Skin of body (tissue), 1 donor: ENCODE measurements at regions not wholly inside any gene's neighbourhood (a gene's known extent, or its start where the extent isn't known, plus 50 kb on each side); places are given as distances from the start of the nearest gene placed in this dataset.
A peak's percentile ranks its signal among the peaks of the same experiment; 100 is the strongest.

Experiments used
- DNase-seq: peaks from one replicate; lab custom pipeline; 2025; lab: John Stamatoyannopoulos, UW

DNA sequence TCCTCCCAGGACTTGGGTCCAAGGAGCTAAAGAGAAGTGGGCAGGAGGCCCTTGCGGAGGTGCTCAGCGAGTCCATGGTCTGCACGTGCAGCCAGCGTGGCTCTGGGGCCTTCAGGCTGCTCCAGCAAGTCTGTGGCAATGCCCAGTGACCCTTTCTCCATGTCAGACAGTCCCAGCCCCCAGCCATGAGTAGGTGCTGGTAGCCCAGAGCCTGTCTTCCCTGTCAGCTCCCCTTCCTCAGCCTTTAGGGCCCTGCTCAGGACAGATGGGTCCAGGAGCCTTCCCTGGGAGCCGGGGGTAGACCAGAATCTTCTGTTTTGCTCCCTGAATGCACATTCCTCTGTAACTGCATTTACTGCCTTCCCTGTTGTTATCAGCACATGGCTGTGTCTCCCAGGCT is 147.2 kb upstream of the IRX2 start:
- no peak for DNase-seq

DNA sequence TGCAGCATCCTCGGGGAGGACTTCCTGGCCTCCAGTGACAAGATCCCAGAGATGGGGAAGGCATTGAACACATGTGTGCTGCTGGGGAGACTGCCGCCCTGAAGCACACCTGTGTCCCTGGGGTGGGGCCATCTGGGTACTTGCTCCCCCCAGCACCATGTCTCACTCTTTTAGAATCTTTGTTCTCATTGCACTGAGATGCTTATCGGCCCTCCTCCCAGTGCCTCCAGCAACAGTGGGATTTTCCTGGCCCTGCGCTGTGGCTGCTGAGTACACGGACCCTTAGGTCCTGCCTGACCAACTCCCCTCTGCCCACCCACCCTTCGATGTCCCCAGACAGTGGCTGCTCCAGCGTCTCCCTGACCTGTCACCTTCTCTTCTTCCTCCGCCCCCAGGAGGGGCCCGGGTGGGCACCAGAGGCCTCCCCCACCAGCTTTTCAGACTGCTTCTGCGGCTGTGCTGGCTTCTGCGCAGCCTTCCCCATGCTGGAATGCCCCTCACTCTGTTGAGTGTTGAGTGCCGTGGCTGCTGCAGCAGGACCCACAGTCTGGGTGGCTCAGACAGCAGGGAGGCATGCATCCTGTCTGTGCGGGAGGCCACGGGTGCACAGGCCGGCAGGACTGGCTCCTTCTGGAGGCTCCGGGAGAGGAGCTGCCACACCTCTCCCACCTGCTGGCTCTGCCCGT is 145.9 kb upstream of the IRX2 start:
- DNase-seq = no peak

DNA sequence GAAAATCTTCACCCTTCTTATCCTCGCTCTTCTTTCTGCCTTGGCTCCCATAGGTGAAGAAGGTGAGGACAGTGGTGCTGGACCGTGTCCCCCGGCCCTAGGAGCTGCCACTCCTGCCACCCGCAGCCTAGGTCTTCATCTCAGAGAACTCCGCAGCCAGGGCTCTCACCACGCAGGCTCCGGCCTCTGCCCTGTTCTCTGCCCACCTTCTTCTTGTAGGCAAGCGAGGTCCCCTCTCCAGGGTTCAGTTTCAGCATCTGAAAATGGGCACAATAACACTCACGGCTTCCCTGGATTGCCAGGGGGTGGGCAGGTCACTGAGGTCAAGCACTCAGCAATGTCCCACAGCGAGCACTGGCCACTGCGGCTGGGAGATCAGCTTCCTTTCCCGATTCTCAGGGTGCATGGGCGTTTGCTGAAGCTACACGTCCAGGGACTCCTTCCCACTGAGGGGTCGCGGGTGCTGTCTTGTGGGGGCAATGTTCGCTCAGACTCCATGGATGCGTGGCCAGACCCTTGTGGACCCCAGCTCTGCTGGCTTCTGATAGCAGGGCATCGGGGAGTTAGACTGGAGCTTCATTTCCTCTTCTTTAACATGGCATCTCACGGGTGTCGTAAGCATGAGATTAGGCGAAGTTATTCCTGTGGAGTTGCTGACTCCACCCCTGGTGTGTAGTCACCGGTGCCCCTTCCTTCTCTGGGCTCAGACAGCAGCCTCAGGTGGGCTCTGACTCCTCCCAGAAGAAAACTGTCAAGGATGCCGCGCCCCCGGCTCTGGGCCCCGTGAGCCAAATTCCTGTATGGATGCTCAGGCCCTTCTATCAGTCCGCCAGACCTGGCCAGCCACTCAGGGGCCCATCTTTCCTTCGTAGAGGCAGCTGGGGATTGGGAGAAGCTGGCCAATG is 145.1 kb upstream of the IRX2 start:
- DNase-seq = no peak

DNA sequence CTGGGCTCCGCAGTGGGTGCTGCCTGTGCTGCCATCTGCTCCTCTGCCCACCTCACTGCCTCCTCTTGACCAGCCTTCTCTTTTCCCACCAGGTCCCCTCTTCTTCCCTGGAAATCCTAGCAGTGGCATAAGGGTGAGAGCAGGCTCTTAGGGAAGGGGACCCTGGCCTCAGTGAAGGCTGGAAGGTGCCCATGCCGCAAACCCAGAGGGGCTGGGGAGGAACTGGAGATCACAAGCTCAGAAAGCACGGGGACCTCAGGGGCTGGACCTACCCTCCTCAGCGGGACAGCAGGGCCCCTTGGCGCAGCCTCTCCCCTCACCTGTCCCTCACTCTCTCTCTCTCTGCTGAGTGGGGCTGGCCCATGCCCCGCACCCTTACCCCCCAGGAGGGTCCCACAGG is 144.4 kb upstream of the IRX2 start:
- DNase-seq = no peak

DNA sequence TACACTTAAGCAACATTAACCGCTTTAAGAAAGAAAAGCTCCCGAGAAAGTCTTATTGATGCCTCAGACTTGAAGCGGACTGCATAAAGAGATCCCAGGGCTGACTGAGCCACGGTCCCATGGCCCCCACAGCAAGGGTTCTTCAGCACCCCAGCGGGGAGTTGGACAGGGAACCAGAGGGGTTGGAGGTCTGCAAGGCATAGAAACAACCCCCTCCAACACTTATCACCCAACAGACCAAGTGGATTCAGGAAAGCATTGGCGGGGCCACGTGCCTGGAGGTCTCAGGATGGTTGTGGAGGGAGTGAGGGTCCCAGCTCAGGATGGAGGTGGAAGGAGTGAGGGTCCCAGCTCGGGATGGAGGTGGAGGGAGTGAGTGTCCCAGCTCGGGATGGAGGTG is 143.7 kb upstream of the IRX2 start:
- no peak for DNase-seq

DNA sequence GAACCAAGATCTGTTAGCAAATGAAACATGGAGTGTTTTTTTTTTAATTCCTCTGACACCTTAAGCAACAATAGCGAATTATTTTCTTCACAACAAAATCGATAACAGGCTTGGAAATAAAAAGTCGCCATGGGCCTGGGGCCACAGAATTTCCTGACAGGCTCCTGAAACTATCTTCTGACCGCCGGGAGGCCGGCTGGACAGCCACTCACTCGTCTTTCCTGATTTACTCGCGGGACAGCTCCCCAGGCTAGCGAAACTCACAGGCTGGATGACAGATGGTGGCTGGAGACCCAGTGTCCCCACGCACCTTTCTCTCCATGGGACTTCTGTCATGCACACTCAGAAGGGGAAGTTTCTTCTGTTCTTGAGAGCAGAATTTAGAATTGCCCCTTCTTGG is 143.3 kb upstream of the IRX2 start:
- DNase-seq = no peak

DNA sequence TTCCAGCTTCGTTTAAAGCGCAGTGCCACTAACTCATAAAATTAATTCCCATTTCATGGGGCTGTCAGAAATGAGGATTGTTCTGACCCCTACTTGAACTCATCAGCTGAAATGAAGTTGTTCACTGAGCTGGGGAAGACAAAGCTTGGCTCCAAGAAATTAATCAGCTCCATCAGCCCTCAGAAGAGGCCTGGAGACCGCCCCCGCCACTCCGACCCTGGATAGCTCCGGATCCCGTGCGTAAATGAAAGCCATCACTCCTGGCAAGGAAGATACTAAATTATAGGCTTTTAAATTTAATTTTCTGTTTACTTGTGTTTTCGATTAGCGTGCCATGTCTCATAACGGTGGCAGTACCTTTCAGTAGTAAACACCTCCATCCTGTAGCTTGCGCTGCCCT is 142.8 kb upstream of the IRX2 start:
- peak; percentile 33 for DNase-seq

DNA sequence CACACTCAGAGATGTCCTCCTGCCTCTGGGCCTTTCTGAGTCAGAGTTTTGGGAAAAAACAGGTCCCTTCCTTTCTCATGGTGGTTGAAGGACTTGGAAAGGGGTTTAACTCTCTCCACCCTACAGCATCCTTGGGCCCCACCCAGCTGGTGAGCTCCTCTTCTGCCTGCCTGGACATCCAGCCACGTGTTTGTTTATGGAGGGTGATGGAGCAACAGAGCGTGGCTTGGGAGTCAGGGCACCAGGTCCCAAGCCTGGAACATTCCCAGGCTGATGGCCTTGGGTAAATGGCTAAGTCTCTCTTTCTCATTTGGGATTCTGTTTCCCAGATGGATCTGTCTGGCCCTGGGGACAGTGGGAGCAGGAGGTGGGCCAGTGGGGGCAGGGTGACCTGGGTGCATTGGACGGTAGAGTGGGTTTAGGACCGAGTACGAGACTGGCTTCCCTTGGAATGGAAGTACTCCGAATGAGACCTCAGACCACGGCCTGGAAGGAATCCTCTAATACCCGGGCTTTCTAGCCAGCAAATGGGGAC is 141.1 kb upstream of the IRX2 start:
- no peak for DNase-seq

DNA sequence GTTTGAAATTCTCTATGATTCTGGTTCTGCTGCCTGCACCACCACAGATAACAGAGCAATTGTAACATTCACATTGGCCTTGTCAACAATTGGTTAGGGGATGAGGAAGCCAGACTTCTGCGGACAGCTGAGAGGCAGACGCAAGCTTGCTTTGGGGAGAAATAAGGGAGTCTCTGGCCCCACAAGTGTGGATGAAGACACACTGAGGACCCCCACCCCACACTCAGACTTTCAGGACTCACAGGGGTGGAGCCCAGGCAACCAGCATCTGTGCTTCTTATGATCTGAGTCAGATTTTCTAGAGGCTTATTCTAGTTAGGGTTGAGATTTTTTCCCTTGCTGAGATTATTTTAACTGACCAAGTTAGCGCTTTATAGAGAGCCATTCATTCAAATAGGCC is 140.3 kb upstream of the IRX2 start:
- DNase-seq = no peak

DNA sequence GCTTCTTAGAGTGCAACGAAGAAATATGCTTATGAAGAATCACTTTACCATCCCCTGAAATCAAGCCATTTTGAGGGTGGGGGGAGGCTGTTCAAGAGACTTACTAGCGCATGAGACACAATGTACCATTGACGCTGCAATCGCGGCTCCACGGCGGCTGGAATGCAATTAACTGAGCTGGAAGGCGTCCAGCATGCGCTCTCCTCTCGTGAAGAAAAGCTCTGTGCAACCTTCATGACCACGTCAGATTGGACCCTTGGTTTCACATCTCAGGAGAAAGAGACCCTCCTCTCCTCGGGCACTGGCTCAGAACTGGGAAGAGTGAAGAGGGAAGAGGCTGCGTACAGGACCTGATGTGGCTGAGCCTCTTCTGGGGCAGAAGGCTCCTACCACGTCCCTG is 138.5 kb upstream of the IRX2 start:
- no peak for DNase-seq

DNA sequence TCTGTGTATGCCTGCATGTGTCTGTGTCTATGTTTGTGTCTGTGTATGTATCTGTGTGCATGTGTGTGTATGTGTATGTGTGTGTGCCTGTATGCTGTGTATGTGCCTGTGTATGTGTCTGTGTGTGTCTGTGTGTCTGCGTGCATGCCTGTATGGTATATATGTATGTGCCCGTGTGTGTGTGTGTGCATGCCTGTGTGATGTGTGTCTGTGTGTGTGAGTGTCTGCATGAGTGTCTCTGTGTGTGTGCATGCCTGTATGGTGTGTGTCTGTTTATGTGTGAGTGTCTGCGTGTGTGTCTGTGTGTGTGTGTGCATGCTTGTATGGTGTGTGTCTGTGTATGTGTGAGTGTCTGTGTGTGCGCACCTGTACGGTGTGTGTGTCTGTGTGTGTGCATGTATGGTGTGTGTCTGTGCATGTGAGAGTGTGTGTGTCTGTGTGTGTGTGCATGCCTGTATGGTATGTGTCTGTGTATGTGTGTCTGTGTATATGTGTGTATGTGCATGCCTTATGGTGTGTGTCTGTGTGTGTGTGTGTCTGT is 137.1 kb upstream of the IRX2 start:
- DNase-seq = no peak

DNA sequence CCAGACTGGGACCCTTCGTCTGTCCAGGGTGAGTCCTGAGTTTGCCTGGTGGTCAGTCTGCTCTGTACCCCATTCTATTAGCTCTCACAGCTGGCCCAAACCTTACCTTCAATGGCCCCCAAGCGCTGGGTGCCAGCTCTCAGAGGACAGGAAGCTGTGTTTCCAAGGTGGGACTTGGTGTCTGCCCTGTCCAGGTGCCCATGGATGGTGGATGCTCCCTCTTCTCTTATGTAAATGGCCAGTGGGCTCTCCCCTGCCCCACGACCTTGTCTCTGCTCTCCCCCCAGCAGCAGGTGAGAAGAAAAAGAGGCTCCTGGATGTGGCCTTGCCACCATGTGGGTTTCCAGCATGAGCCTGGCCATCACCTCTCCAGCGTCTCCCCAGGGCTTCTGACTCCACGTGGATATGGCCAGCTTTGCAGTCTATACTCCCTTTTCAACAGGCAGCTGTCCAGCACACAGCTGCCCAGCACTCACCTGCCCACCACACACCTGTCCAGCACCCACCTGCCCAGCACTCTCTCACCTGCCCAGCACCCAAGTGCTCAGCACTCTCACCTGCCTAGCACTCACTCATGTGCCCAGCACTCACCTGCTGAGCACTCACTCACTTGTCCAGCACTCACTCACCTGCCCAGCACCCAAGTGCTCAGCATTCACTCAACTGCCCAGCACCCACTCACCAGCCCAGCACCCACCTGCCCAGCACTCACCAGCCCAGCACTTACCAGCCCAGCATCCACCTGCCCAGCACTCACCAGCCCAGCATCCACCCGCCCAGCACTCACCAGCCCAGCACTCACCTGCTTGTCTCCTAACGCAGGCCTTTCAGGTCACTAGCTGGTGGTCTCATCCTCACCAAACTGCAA is 136.2 kb upstream of the IRX2 start:
- DNase-seq = no peak

DNA sequence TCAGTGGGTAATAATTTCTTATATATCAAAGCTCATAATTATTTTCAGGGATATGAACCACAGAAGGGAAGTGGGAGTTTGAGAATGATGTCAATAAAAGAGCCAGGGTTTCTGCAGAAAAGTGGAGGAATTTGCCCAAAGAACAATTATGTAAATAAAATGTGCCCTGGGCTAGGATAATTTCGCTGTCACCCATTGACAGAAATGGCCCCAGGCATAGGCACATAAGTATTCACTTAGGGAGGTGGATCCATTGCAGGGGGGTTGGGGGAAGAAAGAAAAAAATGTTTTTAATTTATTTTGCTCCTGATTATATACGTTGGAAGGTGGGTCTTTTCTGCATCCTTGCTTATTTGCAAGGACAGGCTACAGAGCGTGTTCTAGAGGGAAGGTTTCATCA is 135.1 kb upstream of the IRX2 start:
- DNase-seq = no peak

DNA sequence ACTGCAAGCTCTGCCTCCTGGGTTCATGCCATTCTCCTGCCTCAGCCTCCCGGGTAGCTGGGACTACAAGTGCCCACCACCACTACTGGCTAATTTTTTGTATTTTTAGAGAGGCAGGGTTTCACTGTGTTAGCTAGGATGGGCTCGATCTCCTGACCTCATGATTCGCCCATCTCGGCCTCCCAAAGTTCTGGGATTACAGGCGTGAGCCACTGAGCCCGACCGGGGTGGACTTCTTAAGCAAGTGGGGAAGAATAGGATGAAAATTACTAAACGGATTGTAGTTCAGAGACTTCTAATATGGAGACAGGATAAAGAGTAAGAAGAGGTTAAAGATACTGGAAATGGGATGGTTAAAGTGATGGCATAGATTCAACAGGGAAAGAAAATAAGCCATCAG is 132.3 kb upstream of the IRX2 start:
- no peak for DNase-seq

DNA sequence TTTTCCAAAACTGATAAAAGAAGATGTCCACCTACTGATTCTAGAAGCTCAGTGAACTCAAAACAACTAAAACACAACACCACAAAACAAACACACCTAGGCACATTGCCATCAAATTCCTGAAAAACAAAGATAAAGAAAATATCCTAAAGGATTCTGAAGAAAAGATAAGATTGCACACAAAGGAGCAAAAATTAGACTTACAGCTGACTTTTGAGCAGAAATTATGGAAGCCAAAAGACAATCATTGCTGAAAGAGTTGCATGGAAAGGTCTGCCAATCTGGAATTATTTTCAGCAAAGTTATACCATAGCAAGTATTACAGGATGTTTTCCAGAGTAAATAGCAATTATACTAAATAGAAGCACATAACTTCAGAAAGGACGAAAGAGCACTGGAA is 128.2 kb upstream of the IRX2 start:
- DNase-seq = no peak

DNA sequence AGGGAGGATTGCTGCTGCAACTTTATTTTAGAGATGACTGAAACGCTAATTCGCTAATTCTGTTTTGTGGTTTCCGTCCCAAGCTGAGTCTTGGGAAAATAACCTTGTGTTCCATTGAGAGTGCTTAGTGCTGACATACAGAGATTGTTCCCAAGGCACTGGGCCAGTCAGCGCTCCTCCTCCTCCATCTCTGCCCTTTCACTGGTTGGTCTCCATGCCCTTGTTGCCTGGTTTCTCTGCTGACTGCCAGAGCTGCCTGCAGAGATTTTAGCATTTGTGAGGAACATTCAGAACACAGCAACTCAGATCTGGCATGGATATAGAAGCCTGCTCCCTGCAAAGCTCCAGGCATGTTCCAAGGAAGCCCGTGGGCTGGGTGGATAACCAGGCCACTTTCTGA is 126.0 kb upstream of the IRX2 start:
- no peak for DNase-seq

DNA sequence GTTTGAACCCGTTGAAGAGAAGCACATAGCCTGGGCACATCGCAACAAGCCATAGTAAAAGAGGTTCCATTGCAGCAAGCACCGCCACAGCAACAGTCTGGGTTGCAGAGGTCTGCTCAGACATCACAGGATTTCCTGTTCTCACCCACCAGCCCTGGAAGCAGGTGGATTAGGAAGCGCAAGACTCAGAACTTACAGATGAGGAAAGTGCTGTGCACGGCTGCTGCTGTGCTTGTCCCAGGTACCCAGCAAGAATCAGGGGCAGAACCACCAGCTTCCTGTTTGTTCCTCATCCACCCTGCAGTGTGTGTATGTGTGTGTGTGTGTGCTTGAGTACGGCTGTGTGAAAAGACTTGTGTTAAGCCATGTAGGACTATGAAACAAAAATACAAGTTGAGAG is 124.7 kb upstream of the IRX2 start:
- no peak for DNase-seq

DNA sequence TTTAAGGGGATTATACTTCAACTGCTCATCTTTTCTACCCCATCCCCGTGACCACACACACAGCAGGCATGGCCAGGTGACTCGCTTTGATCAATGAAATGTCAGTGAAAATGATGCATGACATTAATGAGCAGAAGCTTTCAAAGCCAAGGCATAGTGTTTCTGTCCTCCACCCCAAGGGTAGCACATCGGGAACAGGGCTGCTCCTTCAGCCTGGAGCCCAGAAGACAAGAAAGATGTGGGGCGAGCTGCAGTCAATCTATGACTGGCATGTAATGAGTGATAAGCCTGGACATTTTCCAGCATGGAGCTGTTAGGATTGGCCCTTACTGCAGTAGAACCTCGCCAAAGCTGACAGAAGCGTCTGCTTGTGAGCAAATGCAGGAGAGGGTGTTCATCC is 122.6 kb upstream of the IRX2 start:
- no peak for DNase-seq

DNA sequence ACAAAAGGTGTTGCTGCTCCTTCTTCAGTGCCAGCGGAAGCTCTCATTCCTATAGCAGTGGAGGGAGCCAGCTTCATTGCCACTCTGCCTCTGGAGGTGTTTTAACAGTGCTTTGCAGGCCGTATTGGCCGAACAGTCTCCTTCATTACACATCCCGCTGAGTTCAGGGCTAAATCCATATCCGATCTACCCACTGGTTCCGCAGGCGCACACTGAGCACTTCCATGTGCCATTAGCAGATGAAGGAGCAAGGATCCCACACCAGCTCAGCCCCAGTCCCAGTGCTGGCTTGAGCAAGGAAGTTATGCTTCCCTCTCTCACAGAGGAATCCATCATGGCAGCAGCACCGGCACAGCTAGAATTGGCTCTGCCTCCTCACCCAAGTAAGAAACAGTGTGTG is 121.2 kb upstream of the IRX2 start:
- no peak for DNase-seq

DNA sequence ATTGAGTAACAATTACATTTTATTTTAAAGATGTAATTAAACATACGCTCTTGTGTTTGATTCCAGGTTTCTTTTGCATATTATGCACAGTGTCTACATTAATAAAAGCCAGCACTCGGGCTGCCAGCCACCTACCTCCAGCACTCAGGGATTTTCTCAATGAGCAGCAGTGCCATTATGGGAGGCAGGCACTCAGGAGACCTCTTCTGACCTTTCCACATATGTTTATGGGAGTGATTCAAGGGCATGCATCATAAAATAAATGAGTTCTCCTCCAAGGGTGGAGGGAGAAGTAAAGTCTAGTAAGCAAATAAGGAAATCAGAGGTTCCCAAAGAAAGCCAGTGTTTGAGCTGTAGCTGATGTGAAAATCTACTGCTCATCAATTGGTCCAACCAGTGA is 119.8 kb upstream of the IRX2 start:
- DNase-seq = no peak

DNA sequence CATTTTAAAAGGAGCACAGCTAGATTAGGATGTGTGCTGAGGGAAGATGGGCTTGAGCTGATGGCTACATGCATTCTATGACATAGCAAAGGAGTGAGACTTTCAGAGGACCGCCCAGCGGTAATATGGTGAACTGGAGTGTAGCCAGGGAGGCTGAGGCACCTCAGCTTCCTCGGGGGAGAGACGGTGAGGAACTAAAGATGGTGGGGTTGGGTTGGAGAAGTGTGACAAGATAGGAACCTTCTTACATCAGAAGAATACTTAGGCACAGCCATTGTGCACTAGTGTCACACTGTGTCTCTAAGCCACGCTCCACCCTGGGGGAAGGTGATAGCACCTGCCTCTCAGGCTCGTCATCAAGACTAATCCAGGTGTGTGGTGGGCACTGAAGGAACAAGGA is 118.0 kb upstream of the IRX2 start:
- no peak for DNase-seq
